Neuronal stem cell (in vitro differentiated cells): ENCODE measurements at regions not wholly inside any gene's neighbourhood (a gene's known extent, or its start where the extent isn't known, plus 50 kb on each side); places are given as distances from the start of the nearest gene placed in this dataset.

Source experiments
- DNase-seq: peaks from one replicate; pipeline ENCODE4 v3.0.0-alpha.2; 2013; ENCODE audit warnings: low spot score
- H2AFZ ChIP-seq: one replicate; pipeline ENCODE4 v1.6.1; 2013; ENCODE audit warnings: mild to moderate bottlenecking, low read length, inconsistent platforms
- H2AK5ac ChIP-seq: 2 replicates; pipeline ENCODE4 v1.6.1; 2013; ENCODE audit warnings: low read depth, mild to moderate bottlenecking, inconsistent platforms, low read length, moderate library complexity, mixed read lengths
- H2BK120ac ChIP-seq: 2 replicates; pipeline ENCODE4 v1.6.1; 2013; ENCODE audit warnings: low read depth, mild to moderate bottlenecking, inconsistent platforms, low read length, moderate library complexity, mixed read lengths
- H2BK12ac ChIP-seq: one replicate; pipeline ENCODE4 v1.6.1; 2013; ENCODE audit warnings: low read length, inconsistent platforms
- H2BK15ac ChIP-seq: 2 replicates; pipeline ENCODE4 v1.6.1; 2013; ENCODE audit warnings: mild to moderate bottlenecking, low read length, inconsistent platforms, mixed read lengths
- H2BK5ac ChIP-seq: one replicate; pipeline ENCODE4 v1.6.1; 2013; ENCODE audit warnings: inconsistent platforms, mild to moderate bottlenecking, low read length, moderate library complexity
- H3K14ac ChIP-seq: one replicate; pipeline ENCODE4 v1.6.1; 2013; ENCODE audit warnings: low read length, inconsistent platforms
- H3K18ac ChIP-seq: 2 replicates; pipeline ENCODE4 v1.6.1; 2013; ENCODE audit warnings: low read length, inconsistent platforms
- H3K23ac ChIP-seq: 2 replicates; pipeline ENCODE4 v1.6.1; 2013; ENCODE audit warnings: low read depth, mild to moderate bottlenecking, mixed read lengths, low read length, inconsistent platforms; ENCODE audit not compliant: poor library complexity
- H3K27ac ChIP-seq: replicated peaks from 3 replicates; pipeline ENCODE4 v1.5.1; 2013; ENCODE audit warnings: low read length, inconsistent platforms
- H3K27me3 ChIP-seq, 3 experiments: 2 replicates each; pipeline ENCODE4 v1.6.1; 2013; ENCODE audit warnings: low read length in 3 of 3, mild to moderate bottlenecking in 2 of 3, inconsistent platforms in 1 of 3, low read depth in 1 of 3, mixed read lengths in 1 of 3, moderate library complexity in 1 of 3; ENCODE audit not compliant: control insufficient read depth in 3 of 3, insufficient read depth in 3 of 3
- H3K36me3 ChIP-seq, 2 donors: replicated peaks in 1 of 2; 2 replicates each; pipeline ENCODE4 v1.6.1; 2013; ENCODE audit warnings: low read length in 2 of 2; ENCODE audit not compliant: control insufficient read depth in 2 of 2, insufficient read depth in 2 of 2
- H3K4ac ChIP-seq: 2 replicates; pipeline ENCODE4 v1.6.1; 2013; ENCODE audit warnings: inconsistent platforms, mild to moderate bottlenecking, low read length, moderate library complexity
- H3K4me1 ChIP-seq, 2 donors: 1 replicate in 1 of 2; 2 replicates in 1 of 2; pipeline ENCODE4 v1.6.1; 2013; ENCODE audit warnings: low read length in 2 of 2, low read depth in 1 of 2; ENCODE audit not compliant: control insufficient read depth in 2 of 2, insufficient read depth in 1 of 2
- H3K4me2 ChIP-seq: one replicate; pipeline ENCODE4 v1.6.1; 2013; ENCODE audit warnings: mild to moderate bottlenecking, low read length, inconsistent platforms; ENCODE audit not compliant: insufficient read depth, poor library complexity, severe bottlenecking
- H3K4me3 ChIP-seq, 2 donors: 2 replicates each; pipeline ENCODE4 v1.5.1; 2013; ENCODE audit warnings: low read length in 2 of 2, mild to moderate bottlenecking in 2 of 2, inconsistent platforms in 1 of 2, moderate library complexity in 1 of 2
- H3K79me1 ChIP-seq: one replicate; pipeline ENCODE4 v1.6.1; 2013; ENCODE audit warnings: low read depth, mild to moderate bottlenecking, inconsistent platforms, low read length, moderate library complexity
- H3K9ac ChIP-seq: one replicate; pipeline ENCODE4 v1.6.1; 2013; ENCODE audit warnings: mild to moderate bottlenecking, low read depth, low read length, inconsistent platforms; ENCODE audit not compliant: poor library complexity
- H3K9me3 ChIP-seq, 2 donors: replicated peaks in 1 of 2; 2 replicates each; pipeline versions ENCODE3 to v1.6.1; 2013; ENCODE audit warnings: low read length in 2 of 2, mild to moderate bottlenecking in 2 of 2, inconsistent platforms in 1 of 2, low read depth in 1 of 2, mixed read lengths in 1 of 2, moderate library complexity in 1 of 2; ENCODE audit not compliant: control insufficient read depth in 2 of 2, insufficient read depth in 1 of 2
- H4K8ac ChIP-seq: one replicate; pipeline ENCODE4 v1.6.1; 2013; ENCODE audit warnings: low read depth, mild to moderate bottlenecking, inconsistent platforms, low read length, moderate library complexity
- H4K91ac ChIP-seq: one replicate; pipeline ENCODE4 v1.6.1; 2013; ENCODE audit warnings: low read length, low read depth, mild to moderate bottlenecking, inconsistent platforms; ENCODE audit not compliant: poor library complexity
- WGBS, 2 donors: extraction: QIAGEN DNeasy Blood & Tissue Kit; methylation state at CpG; one replicate each; pipeline ENCODE4 v1.1.7; 2013; ENCODE audit warnings: missing lambda C conversion rate in 2 of 2, mixed read lengths in 1 of 2; ENCODE audit not compliant: insufficient read length in 2 of 2, insufficient replicate concordance in 1 of 2; ENCODE audit errors: extremely low coverage in 2 of 2; 5-methylcytosine and 5-hydroxymethylcytosine counted together

GRCh38 chr9:107949061-107949460, 459.5 kb upstream of the KLF4 start:
- DNase-seq = no peak
- Histone ChIP-seq H2BK5ac (no peak overlapping the region), H3K79me1 (no peaks in the 10 kb centered on the region), H2BK12ac (no peak overlapping the region), H2BK15ac (no peak overlapping the region), H3K4me2 (no peak overlapping the region), H2BK120ac (no peak overlapping the region), H3K18ac (no peak overlapping the region), H3K14ac (no peak overlapping the region), H3K27ac (no peak overlapping the region), H3K23ac (no peak overlapping the region), H4K8ac (no peak overlapping the region), H3K36me3 (no peaks in the 10 kb centered on the region), H3K9me3 (no peaks in the 10 kb centered on the region), H3K4ac (no peak overlapping the region), H3K27me3 (no peaks in the 10 kb centered on the region), H3K9ac (no peak overlapping the region), H3K4me3 (no peak overlapping the region), H2AFZ (no peak overlapping the region), H4K91ac (no peak overlapping the region), H2AK5ac (no peak overlapping the region), H3K4me1 (no peaks in the 10 kb centered on the region)
- WGBS, 2 donors = no CpG with 5 or more reads among the region's 4 CpGs

- WGBS, 2 donors = no CpG with 5 or more reads among the region's 2 CpGs
- no peaks in the 10 kb centered on the region for H3K27me3 ChIP-seq
- H4K91ac ChIP-seq = no peak overlapping the region
Observed at GRCh38 chr9:107948601-107949000, 459.0 kb upstream of the KLF4 start.

GRCh38 chr9:107948086-107948485, 458.5 kb upstream of the KLF4 start:
- DNase-seq = no peak
- Histone ChIP-seq H2AFZ (no peak overlapping the region), H2BK5ac (no peak overlapping the region), H3K9me3 (no peaks in the 10 kb centered on the region), H3K9ac (no peak overlapping the region), H3K23ac (no peak overlapping the region), H3K4me1 (no peaks in the 10 kb centered on the region), H4K91ac (no peak overlapping the region), H3K4ac (no peak overlapping the region), H3K36me3 (no peaks in the 10 kb centered on the region), H2AK5ac (no peak overlapping the region), H2BK120ac (no peak overlapping the region), H3K14ac (no peak overlapping the region), H3K27me3 (no peaks in the 10 kb centered on the region), H3K27ac (no peak overlapping the region), H2BK15ac (no peak overlapping the region), H4K8ac (no peak overlapping the region), H3K79me1 (no peaks in the 10 kb centered on the region), H2BK12ac (no peak overlapping the region), H3K4me3 (no peak overlapping the region), H3K18ac (no peak overlapping the region), H3K4me2 (no peak overlapping the region)
- no CpG with 5 or more reads among the region's 6 CpGs for WGBS, 2 donors

More at GRCh38 chr9:107948601-107949000, 459.0 kb upstream of the KLF4 start:
- Histone ChIP-seq H2BK12ac (no peak overlapping the region), H2AK5ac (no peak overlapping the region), H3K9me3 (no peaks in the 10 kb centered on the region), H2BK15ac (no peak overlapping the region), H2BK5ac (no peak overlapping the region), H4K8ac (no peak overlapping the region), H3K4me2 (no peak overlapping the region), H3K4me3 (no peak overlapping the region), H3K4ac (no peak overlapping the region), H3K14ac (no peak overlapping the region), H3K18ac (no peak overlapping the region), H2AFZ (no peak overlapping the region), H3K4me1 (no peaks in the 10 kb centered on the region), H2BK120ac (no peak overlapping the region), H3K9ac (no peak overlapping the region), H3K27ac (no peak overlapping the region), H3K79me1 (no peaks in the 10 kb centered on the region), H3K36me3 (no peaks in the 10 kb centered on the region), H3K23ac (no peak overlapping the region)
- no peak for DNase-seq

- H3K79me1 ChIP-seq = no peaks in the 10 kb centered on the region
- no peak overlapping the region for H3K9ac ChIP-seq
- H4K91ac ChIP-seq = no peak overlapping the region
- no peaks in the 10 kb centered on the region for H3K36me3 ChIP-seq
- DNase-seq = no peak
- H3K18ac ChIP-seq = no peak overlapping the region
- H3K9me3 ChIP-seq = no peaks in the 10 kb centered on the region
- no peaks in the 10 kb centered on the region for H3K27me3 ChIP-seq
- WGBS, 2 donors = no CpG with 5 or more reads among the region's 5 CpGs
- H3K23ac ChIP-seq = no peak overlapping the region
- no peak overlapping the region for H2BK12ac ChIP-seq
- H3K14ac ChIP-seq = no peak overlapping the region
- H4K8ac ChIP-seq = no peak overlapping the region
- H2AK5ac ChIP-seq = no peak overlapping the region
- no peak overlapping the region for H2BK5ac ChIP-seq
- H3K4me3 ChIP-seq = no peak overlapping the region
- H2BK120ac ChIP-seq = no peak overlapping the region
- no peak overlapping the region for H2BK15ac ChIP-seq
- H3K4me2 ChIP-seq = no peak overlapping the region
- H2AFZ ChIP-seq = no peak overlapping the region
- no peak overlapping the region for H3K27ac ChIP-seq
- H3K4me1 ChIP-seq = no peaks in the 10 kb centered on the region
- H3K4ac ChIP-seq = no peak overlapping the region
Observed at GRCh38 chr9:107946364-107947141, 457.0 kb upstream of the KLF4 start.
